ENCODE measurements at regions not wholly inside any gene's neighbourhood (a gene's known extent, or its start where the extent isn't known, plus 50 kb on each side); places are given as distances from the start of the nearest gene placed in this dataset.

- TF ChIP-seq POLR3A (IDR thresholded peaks at IDR 0.05; ENCODE audit: borderline replicate concordance, extremely low read depth, insufficient read depth, insufficient read length): no peak
- no peak for TF ChIP-seq NFE2L1 (tag; IDR thresholded peaks at IDR 0.05; ENCODE audit: borderline replicate concordance, low read depth)
- peak; percentile 100 for TF ChIP-seq SMARCA4 (IDR thresholded peaks at IDR 0.05)
- TF ChIP-seq CREM (IDR thresholded peaks at IDR 0.05; ENCODE audit: low read depth): peak; percentile 71
- no peak for TF ChIP-seq KDM2B (CRISPR knock-in tag; IDR thresholded peaks at IDR 0.05)
- TF ChIP-seq ZNF740 (CRISPR knock-in tag; IDR thresholded peaks at IDR 0.05): 0 out of 2 replicates have a peak, but pooled peaks have one; percentile 19
- TF ChIP-seq ZNF740 (tag; IDR thresholded peaks at IDR 0.05): 0 out of 4 replicates have a peak, but pooled peaks of 1 of the 2 experiments have one; percentile 45
- TF ChIP-seq PML (IDR thresholded peaks at IDR 0.05; ENCODE audit: low read length): peak; percentile 77
- TF ChIP-seq, protein P1, sequence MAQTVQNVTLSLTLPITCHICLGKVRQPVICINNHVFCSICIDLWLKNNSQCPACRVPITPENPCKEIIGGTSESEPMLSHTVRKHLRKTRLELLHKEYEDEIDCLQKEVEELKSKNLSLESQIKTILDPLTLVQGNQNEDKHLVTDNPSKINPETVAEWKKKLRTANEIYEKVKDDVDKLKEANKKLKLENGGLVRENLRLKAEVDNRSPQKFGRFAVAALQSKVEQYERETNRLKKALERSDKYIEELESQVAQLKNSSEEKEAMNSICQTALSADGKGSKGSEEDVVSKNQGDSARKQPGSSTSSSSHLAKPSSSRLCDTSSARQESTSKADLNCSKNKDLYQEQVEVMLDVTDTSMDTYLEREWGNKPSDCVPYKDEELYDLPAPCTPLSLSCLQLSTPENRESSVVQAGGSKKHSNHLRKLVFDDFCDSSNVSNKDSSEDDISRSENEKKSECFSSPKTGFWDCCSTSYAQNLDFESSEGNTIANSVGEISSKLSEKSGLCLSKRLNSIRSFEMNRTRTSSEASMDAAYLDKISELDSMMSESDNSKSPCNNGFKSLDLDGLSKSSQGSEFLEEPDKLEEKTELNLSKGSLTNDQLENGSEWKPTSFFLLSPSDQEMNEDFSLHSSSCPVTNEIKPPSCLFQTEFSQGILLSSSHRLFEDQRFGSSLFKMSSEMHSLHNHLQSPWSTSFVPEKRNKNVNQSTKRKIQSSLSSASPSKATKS (CRISPR knock-in tag; IDR thresholded peaks at IDR 0.05): no peak
- TF ChIP-seq FOS (IDR thresholded peaks at IDR 0.05; ENCODE audit: extremely low read depth, insufficient read length): peak; percentile 90
- no peak for TF ChIP-seq ZNF134 (CRISPR knock-in tag; conservative IDR thresholded peaks at IDR 0.05)
- TF ChIP-seq, protein P2, sequence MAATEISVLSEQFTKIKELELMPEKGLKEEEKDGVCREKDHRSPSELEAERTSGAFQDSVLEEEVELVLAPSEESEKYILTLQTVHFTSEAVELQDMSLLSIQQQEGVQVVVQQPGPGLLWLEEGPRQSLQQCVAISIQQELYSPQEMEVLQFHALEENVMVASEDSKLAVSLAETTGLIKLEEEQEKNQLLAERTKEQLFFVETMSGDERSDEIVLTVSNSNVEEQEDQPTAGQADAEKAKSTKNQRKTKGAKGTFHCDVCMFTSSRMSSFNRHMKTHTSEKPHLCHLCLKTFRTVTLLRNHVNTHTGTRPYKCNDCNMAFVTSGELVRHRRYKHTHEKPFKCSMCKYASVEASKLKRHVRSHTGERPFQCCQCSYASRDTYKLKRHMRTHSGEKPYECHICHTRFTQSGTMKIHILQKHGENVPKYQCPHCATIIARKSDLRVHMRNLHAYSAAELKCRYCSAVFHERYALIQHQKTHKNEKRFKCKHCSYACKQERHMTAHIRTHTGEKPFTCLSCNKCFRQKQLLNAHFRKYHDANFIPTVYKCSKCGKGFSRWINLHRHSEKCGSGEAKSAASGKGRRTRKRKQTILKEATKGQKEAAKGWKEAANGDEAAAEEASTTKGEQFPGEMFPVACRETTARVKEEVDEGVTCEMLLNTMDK (IDR thresholded peaks at IDR 0.05; ENCODE audit: borderline replicate concordance, insufficient read depth, low read depth, low read length, poor library complexity, severe bottlenecking): no peak
- no peak for TF ChIP-seq ZNF507 (tag; conservative IDR thresholded peaks at IDR 0.05)
- TF ChIP-seq, protein P3, sequence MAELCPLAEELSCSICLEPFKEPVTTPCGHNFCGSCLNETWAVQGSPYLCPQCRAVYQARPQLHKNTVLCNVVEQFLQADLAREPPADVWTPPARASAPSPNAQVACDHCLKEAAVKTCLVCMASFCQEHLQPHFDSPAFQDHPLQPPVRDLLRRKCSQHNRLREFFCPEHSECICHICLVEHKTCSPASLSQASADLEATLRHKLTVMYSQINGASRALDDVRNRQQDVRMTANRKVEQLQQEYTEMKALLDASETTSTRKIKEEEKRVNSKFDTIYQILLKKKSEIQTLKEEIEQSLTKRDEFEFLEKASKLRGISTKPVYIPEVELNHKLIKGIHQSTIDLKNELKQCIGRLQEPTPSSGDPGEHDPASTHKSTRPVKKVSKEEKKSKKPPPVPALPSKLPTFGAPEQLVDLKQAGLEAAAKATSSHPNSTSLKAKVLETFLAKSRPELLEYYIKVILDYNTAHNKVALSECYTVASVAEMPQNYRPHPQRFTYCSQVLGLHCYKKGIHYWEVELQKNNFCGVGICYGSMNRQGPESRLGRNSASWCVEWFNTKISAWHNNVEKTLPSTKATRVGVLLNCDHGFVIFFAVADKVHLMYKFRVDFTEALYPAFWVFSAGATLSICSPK (IDR thresholded peaks at IDR 0.05; ENCODE audit: borderline replicate concordance): no peak
- TF ChIP-seq EHMT2 (IDR thresholded peaks at IDR 0.05): peak; percentile 54; the same call in 1 of the 2 replicates
- no peak for TF ChIP-seq ZNF184 (CRISPR knock-in tag; IDR thresholded peaks at IDR 0.05)
- no peak for TF ChIP-seq ZNF253 (CRISPR knock-in tag; conservative IDR thresholded peaks at IDR 0.05)
- peak; percentile 97 for TF ChIP-seq RNF2 (IDR thresholded peaks at IDR 0.05)
- TF ChIP-seq SRSF1 (IDR thresholded peaks at IDR 0.05; ENCODE audit: low read depth, low read length): no peak
- TF ChIP-seq EGR1 (conservative IDR thresholded peaks at IDR 0.05): peak; percentile 89
- TF ChIP-seq GTF2B (IDR thresholded peaks at IDR 0.05; ENCODE audit: extremely low read depth, insufficient read length): no peak
Measured at GRCh38 chr10:7027913-7028808, 382.7 kb downstream of the SFMBT2 start (continued).
